IPS-18c (cell line): ENCODE measurements at regions not wholly inside any gene's neighbourhood (a gene's known extent, or its start where the extent isn't known, plus 50 kb on each side); places are given as distances from the start of the nearest gene placed in this dataset.
"Not testable (repeated sequence)": the region's sequence is repeated elsewhere in the genome, so short reads cannot be mapped to it uniquely, and the experiment has no call there.

Experiments used
- H3K4me3 ChIP-seq: 2 replicates; pipeline ENCODE4 v1.7.0; 2013; ENCODE audit warnings: low read depth, mild to moderate bottlenecking, low read length, moderate library complexity; ENCODE audit not compliant: insufficient read depth
- H3K9me3 ChIP-seq: one replicate; pipeline ENCODE4 v1.6.1; 2013; ENCODE audit warnings: mild to moderate bottlenecking, low read length, moderate library complexity; ENCODE audit not compliant: control insufficient read depth, insufficient read depth

GRCh38 chr11:116356451-116356850 is 416.3 kb downstream of the BUD13 start:
- Histone ChIP-seq H3K9me3 (no peaks in the 10 kb centered on the region), H3K4me3 (no peak overlapping the region)

- no peak overlapping the region for H3K4me3 ChIP-seq
- H3K9me3 ChIP-seq: no peaks in the 10 kb centered on the region
Observed at GRCh38 chr11:116355104-116355503, 417.7 kb downstream of the BUD13 start.

GRCh38 chr11:116353589-116353988 is 419.2 kb downstream of the BUD13 start:
- Histone ChIP-seq H3K4me3 (no peak overlapping the region), H3K9me3 (no peaks in the 10 kb centered on the region)

- no peaks in the 10 kb centered on the region for H3K9me3 ChIP-seq
- H3K4me3 ChIP-seq: no peak overlapping the region
Observed at GRCh38 chr11:116352881-116353280, 419.9 kb downstream of the BUD13 start.

- Histone ChIP-seq H3K4me3 (no peak overlapping the region), H3K9me3 (peaks cover 5% of the 10 kb centered on the region)
Observed at GRCh38 chr11:116348226-116348625, 424.6 kb downstream of the BUD13 start.

- H3K9me3 ChIP-seq: peaks cover 5% of the 10 kb centered on the region
- H3K4me3 ChIP-seq: no peak overlapping the region
Observed at GRCh38 chr11:116345575-116345974, 427.2 kb downstream of the BUD13 start.

- Histone ChIP-seq H3K4me3 (no peak overlapping the region), H3K9me3 (peaks cover 5% of the 10 kb centered on the region)
Observed at GRCh38 chr11:116344601-116345000, 428.2 kb downstream of the BUD13 start.

GRCh38 chr11:116343270-116343669 is 429.5 kb downstream of the BUD13 start:
- Histone ChIP-seq H3K9me3 (peaks cover 5% of the 10 kb centered on the region), H3K4me3 (no peak overlapping the region)

GRCh38 chr11:116342148-116342547 is 430.6 kb downstream of the BUD13 start:
- H3K4me3 ChIP-seq: no peak overlapping the region
- peaks cover 5% of the 10 kb centered on the region for H3K9me3 ChIP-seq

- no peaks in the 10 kb centered on the region for H3K9me3 ChIP-seq
- H3K4me3 ChIP-seq: no peak overlapping the region
Observed at GRCh38 chr11:116339306-116340098, 433.3 kb downstream of the BUD13 start.

GRCh38 chr11:116338500-116338899 is 434.3 kb downstream of the BUD13 start:
- not testable (repeated sequence) for H3K9me3 ChIP-seq, H3K4me3 ChIP-seq

GRCh38 chr11:116336540-116336939 is 436.2 kb downstream of the BUD13 start:
- Histone ChIP-seq H3K9me3 (no peaks in the 10 kb centered on the region), H3K4me3 (no peak overlapping the region)

- Histone ChIP-seq H3K4me3 (no peak overlapping the region; the same call in 1 of the 2 replicates), H3K9me3 (peaks cover 4% of the 10 kb centered on the region)
Observed at GRCh38 chr11:116335891-116336290, 436.9 kb downstream of the BUD13 start.

- Histone ChIP-seq H3K4me3 (no peak overlapping the region), H3K9me3 (peaks cover 4% of the 10 kb centered on the region)
Observed at GRCh38 chr11:116335078-116335477, 437.7 kb downstream of the BUD13 start.

GRCh38 chr11:116334596-116334995 is 438.2 kb downstream of the BUD13 start:
- Histone ChIP-seq H3K9me3 (peaks cover 4% of the 10 kb centered on the region), H3K4me3 (no peak overlapping the region)

GRCh38 chr11:116333001-116333535 is 439.7 kb downstream of the BUD13 start:
- H3K4me3 ChIP-seq: no peak overlapping the region
- peaks cover 4% of the 10 kb centered on the region for H3K9me3 ChIP-seq

GRCh38 chr11:116332391-116332790 is 440.4 kb downstream of the BUD13 start:
- no peak overlapping the region for H3K4me3 ChIP-seq
- peaks cover 6% of the 10 kb centered on the region for H3K9me3 ChIP-seq

GRCh38 chr11:116331381-116331780 is 441.4 kb downstream of the BUD13 start:
- no peak overlapping the region for H3K4me3 ChIP-seq
- peaks cover 6% of the 10 kb centered on the region for H3K9me3 ChIP-seq
